ENCODE measurements at regions not wholly inside any gene's neighbourhood (a gene's known extent, or its start where the extent isn't known, plus 50 kb on each side); places are given as distances from the start of the nearest gene placed in this dataset.

GRCh38 chr2:234265206-234265605 lies 214.7 kb downstream of the SPP2 start:
- TF ChIP-seq, protein P1, sequence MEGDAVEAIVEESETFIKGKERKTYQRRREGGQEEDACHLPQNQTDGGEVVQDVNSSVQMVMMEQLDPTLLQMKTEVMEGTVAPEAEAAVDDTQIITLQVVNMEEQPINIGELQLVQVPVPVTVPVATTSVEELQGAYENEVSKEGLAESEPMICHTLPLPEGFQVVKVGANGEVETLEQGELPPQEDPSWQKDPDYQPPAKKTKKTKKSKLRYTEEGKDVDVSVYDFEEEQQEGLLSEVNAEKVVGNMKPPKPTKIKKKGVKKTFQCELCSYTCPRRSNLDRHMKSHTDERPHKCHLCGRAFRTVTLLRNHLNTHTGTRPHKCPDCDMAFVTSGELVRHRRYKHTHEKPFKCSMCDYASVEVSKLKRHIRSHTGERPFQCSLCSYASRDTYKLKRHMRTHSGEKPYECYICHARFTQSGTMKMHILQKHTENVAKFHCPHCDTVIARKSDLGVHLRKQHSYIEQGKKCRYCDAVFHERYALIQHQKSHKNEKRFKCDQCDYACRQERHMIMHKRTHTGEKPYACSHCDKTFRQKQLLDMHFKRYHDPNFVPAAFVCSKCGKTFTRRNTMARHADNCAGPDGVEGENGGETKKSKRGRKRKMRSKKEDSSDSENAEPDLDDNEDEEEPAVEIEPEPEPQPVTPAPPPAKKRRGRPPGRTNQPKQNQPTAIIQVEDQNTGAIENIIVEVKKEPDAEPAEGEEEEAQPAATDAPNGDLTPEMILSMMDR (IDR thresholded peaks at IDR 0.05): no peak
- no peak for TF ChIP-seq POLR2A (IDR thresholded peaks at IDR 0.05)

Measured in body of pancreas (tissue), 4 donors.